A673 (cell line): ENCODE measurements at regions not wholly inside any gene's neighbourhood (a gene's known extent, or its start where the extent isn't known, plus 50 kb on each side); places are given as distances from the start of the nearest gene placed in this dataset.

Experiments
- EZH2 ChIP-seq: fragments of 200-600 bp; sonication (generic); IDR thresholded peaks from 2 replicates; pipeline ENCODE4 v1.6.1; 2017; ENCODE audit warnings: borderline replicate concordance, low read depth, mild to moderate bottlenecking, mixed read lengths, antibody characterized with exemption, low read length; ENCODE audit not compliant: poor library complexity, severe bottlenecking
- TF ChIP-seq, protein P1 (sequence below): fragments of 300-800, 200-600 bp; sonication (generic); conservative IDR thresholded peaks from 2 replicates; pipeline ENCODE4 v1.5.1; 2017; ENCODE audit warnings: low read depth, mild to moderate bottlenecking, antibody characterized with exemption, low read length, moderate library complexity, mixed read lengths

DNA sequence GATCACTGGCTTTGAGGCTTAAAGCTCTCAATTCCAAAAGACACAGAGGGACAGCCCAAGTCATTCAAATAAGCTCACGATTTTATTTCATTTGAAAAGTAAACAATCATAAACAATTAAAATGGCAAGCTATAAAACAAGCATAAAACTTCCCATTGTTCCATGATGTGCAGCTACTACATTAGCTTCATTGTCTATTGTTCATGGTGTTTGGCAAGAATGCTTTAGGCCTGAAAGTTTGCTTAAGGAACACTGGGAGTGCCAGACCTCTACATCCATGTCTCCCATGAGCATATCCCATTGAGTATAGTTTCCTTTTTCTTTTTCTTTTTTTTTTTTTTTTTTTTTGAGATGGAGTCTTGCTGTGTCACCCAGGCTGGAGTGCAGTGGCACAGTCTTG, 286.1 kb upstream of the ESRRG start:
- TF ChIP-seq, protein P1, sequence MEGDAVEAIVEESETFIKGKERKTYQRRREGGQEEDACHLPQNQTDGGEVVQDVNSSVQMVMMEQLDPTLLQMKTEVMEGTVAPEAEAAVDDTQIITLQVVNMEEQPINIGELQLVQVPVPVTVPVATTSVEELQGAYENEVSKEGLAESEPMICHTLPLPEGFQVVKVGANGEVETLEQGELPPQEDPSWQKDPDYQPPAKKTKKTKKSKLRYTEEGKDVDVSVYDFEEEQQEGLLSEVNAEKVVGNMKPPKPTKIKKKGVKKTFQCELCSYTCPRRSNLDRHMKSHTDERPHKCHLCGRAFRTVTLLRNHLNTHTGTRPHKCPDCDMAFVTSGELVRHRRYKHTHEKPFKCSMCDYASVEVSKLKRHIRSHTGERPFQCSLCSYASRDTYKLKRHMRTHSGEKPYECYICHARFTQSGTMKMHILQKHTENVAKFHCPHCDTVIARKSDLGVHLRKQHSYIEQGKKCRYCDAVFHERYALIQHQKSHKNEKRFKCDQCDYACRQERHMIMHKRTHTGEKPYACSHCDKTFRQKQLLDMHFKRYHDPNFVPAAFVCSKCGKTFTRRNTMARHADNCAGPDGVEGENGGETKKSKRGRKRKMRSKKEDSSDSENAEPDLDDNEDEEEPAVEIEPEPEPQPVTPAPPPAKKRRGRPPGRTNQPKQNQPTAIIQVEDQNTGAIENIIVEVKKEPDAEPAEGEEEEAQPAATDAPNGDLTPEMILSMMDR = no peak
- TF ChIP-seq EZH2 = no peak
